Right renal pelvis (tissue), 4 donors: ENCODE measurements at regions not wholly inside any gene's neighbourhood (a gene's known extent, or its start where the extent isn't known, plus 50 kb on each side); places are given as distances from the start of the nearest gene placed in this dataset.
"Not testable (repeated sequence)": the region's sequence is repeated elsewhere in the genome, so short reads cannot be mapped to it uniquely, and the experiment has no call there.

Experiments used
- DNase-seq, 4 donors: peaks; one replicate each; pipeline ENCODE4 v3.0.0-alpha.2; 2013; ENCODE audit warnings: low read depth in 4 of 4, low spot score in 3 of 4, missing footprints in 1 of 4

DNA sequence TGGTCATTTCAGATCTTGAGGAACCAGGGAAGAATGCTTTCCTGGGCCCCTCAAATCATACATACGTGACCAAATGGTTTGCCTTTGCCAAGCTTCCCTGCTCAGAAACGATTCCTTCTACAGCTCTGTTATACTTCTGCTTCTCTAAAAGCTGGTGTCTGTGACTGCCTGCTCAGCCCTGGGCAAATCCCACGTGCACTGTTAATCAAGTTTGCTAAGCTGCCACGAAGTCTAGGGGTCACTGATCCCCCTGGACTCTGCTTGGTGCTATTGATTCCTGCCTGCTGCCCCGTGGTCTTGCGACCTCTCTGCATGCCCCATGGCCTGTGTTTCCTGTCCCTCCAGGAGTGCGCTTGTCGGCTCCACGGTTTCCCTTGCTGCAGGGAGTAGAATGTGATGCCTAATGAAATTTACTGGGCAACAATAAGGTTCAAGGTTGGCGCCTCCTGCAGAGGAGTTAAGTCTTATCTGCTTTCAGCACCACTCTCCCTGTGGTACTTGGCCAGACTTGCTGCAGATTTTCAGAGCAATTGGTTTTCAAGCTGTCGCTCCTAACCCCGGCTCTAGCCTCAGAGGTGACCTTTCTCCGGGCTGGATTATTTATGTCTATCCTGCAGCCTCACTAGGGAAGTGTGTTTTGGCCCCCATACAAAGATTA lies 201.6 kb upstream of the FZD8 start:
- DNase-seq: peak in 2 of 4 donors; percentile 15 to 34

DNA sequence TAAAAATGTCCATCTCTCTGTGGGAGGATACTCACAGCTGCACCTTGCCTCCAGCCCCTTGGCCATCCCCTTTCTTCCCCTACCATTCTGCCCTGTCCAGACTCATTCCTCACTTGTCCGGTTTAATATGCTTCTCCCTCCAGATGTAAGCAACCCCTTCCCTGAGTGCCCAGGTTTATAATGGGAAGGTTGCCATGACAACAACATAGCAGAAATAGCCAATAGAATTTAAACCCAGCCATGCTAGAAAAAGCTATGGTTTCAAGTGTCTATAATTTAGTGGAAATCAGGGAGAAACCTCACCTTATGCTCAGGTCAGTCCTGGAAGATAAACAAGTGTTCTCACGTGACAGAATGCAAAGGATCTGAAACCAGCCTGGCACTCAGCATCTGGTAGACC lies 196.0 kb upstream of the FZD8 start:
- no peak for DNase-seq

DNA sequence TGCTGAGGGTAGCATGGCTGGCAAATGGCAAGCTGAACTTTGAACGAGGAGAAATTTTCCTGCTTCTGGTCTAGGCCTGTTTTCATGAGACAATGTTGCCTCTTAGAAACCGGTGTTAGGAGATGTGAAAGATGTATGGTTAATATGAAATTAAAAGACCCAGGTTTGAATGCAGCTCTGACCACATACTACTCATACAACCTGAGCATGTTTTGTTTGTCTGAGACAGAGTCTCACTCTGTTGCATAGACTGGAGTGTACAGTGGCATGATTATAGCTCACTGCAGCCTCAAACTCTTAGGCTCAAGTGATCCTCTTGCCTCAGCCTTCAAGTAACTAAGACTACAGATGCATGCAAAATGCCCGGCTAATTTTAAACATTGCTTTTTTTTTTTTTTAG lies 193.4 kb upstream of the FZD8 start:
- DNase-seq: no peak

DNA sequence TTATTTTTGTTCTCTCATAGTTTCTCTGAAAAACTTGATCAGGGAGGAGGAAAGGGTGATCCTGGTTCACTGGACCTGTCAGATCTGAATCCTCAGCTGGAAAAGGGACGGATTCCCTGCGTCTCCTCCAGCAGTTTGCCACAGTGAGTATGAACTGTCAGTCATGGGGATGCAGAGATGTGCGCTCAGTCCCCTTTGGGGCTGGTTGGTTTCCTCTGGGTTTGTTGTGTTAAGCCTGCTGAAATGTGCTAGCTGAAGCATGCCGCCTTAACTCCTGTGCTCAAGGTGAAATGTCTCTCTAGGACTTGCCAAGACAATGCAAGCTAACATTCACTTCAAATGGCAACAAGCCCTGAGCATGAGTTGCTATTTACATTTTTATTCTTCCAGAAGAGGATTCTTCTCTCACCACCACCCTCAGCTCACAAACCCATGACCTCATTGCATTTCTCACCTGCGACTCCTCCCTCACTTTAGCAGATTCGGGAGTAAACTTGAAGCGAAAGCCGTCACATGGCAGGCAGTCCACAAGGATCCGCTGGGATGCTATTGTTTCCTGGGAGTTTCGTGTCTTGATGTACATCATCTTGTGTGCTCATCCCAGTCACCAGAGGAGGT lies 192.9 kb upstream of the FZD8 start:
- DNase-seq: no peak

DNA sequence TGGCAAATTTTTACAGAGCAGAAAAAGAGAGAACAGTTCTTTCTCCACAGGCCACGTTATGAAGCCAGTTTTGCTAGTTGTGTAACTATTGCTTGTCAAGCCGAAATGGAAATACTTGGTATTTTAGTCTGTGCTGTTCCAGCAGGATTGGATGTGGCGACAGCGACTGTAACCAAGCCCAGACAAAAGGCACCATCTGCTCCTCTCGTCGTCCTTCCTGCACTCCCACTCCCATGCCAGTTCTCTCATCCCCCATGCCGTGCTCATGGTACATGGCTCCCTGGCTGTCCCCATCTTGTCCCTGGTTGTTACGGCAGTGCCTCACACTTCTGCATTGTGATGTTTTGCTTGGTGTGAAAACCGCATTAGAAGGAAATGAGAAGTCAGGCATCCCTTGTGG lies 185.7 kb upstream of the FZD8 start:
- no peak for DNase-seq

DNA sequence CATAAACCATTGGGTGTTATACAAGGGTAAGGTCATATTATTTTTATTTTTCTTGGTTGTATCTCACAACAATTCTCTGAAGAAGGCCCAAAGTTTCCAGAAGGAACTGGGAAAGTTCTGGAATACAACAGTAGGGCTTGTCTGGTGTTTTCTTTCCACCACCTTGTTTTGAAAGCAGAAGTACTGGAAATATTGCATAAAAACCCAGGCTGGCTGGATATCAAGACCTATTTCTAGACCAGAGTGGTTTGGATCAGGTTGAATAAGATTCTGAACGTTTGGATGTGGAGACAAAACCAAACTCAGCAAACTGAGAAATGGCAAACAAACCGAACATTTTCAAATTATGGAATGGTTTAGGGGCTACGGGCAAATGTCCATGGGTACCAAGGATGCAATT lies 182.6 kb upstream of the FZD8 start:
- DNase-seq: no peak

DNA sequence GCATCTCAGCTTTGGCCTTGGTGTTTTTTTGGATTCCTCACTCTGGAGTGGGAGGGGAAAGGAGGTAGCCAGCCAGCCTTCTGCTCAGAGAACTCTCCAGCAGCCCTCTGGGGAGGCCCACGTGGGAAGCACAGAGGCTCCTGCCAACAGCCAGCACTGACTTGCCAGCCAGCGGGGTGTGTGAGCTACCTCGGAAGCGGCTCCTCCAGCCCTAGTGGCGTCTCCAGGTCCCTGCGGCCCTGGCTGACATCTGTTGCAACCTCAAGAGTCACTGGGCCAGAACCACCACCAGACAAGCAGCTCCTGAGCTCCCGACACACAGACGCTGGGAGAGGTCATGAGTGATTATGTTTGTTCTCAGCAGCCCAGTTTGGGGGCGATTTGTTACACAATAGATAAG lies 180.2 kb upstream of the FZD8 start:
- DNase-seq: peak in 1 of 4 donors; percentile 13

DNA sequence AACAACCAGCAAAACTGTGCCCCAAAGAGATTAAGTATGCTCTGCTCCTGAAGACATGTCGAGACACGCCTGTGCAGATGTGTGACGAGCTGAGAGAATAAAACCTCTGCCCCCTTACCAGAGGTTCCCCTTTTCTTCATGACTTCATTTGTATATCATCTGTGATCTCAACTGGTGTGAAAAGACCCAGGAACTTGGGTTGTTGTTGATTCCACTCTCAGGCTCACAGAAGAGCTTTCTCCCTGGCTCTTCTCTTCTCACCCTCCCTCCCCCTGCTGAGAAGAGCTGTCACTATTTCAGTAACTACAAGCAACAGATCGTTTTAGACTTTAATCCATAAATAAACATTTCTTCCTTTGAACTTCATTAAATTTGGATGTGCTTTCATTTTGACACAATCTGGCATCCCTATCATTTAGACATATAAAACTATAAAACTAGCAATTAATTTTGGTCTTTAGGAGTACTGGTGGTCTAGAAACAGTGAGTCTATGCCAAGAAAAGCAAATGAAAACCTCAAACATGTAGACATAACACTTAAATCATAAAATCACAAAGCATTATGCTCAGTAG lies 179.3 kb upstream of the FZD8 start:
- DNase-seq: peak in 2 of 4 donors; percentile 37 to 51

DNA sequence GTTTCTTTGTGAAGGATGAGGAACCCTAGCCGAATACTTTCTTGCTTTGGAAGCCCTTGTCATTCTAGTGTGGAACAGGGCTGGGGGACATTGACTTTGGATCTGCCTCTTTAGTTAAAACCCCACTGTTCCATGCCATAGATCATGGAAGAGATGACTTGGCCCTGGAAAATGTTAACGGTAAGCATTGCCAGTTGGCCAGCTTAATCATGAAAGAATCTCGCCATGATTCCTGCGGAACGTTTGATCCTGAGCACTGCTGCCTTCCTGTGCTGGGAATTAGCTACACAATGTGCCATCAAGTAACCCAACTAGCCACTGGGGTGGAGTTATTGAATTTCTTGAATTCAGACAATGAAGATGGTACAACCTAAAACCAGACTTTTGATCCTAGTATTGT lies 177.6 kb upstream of the FZD8 start:
- no peak for DNase-seq

DNA sequence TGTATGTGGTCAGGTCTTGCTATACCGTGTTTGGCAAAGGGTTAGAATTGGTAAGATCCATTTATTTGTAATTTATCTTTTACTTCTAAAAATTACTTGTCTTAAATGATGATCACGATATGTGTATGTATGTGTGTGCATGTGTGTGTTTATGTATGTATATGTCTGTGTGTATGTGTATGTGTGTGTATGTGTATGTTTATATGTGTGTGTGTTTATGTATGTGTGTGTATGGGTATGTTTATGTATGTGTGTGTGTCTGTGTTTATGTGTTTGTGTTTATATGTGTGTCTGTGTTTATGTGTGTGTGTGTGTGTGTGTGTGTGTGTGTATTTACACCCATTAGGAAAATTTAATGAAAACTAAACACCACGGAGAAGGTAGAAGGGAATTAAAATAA lies 176.9 kb upstream of the FZD8 start:
- DNase-seq: no peak

DNA sequence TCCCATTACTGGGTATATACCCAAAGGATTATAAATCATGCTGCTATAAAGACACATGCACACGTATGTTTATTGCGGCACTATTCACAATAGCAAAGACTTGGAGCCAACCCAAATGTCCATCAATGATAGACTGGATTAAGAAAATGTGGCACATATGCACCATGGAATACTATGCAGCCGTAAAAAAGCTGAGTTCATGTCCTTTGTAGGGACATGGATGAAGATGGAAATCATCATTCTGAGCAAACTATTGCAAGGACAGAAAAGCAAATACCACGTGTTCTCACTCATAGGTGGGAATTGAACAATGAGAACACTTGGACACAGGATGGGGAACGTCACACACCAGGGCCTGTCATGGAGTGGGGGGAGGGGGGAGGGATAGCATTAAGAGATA lies 175.0 kb upstream of the FZD8 start:
- not testable (repeated sequence) for DNase-seq

DNA sequence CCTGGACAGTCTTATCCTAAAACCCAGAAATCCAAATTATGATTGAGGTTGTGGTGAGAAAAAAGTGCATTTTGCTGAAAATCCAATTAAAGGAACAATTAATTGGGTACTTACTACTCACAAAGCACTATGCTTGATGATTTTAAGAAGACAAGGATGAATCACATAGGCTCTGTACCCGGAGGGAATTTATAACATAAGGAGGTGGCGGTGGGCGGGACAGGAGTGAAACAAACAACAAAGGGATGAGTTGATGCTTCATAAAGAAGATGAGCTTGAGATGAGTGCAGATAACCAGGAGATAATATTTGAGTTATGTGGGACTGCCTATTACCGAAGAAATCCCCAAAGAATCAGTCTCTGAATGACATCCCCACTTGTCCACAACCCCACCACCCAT lies 171.1 kb upstream of the FZD8 start:
- DNase-seq: no peak

DNA sequence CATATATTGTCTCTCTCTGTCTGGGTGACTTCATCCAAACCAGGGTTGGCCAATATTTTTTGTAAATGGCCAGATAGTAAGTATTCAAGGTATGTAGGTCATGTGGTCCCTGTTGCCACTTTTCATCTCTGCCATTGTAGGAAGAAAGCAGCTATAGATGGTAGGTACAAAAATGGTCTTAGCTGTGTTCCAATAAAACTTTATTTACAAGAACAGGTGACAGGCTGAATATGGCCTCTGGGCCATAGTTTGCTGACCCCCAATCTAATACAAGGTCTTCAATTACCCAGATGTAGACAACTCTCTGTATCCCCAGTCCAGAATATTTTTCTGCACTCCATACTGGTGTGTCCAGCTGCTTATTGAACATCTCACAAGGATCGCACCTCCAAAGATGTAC lies 166.2 kb upstream of the FZD8 start:
- DNase-seq: no peak

DNA sequence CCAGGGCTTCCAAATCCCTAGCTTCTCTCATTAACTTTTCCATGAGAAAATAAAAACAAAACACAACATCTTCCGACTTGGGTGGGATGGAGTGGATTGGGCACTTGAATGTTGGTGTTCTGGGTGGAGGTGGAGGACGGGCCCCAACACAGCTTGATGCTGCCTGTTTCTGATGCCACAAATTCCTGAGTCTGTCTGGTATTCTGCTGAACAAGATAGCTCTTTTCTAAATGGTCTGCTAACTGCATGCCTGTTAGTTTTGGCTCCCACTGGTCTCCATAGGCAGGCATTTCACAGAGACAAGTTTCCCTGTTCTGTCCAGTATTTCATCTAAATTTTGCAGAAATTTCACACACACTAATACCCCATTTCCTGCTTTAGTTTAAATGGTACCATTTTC lies 160.9 kb upstream of the FZD8 start:
- DNase-seq: no peak

DNA sequence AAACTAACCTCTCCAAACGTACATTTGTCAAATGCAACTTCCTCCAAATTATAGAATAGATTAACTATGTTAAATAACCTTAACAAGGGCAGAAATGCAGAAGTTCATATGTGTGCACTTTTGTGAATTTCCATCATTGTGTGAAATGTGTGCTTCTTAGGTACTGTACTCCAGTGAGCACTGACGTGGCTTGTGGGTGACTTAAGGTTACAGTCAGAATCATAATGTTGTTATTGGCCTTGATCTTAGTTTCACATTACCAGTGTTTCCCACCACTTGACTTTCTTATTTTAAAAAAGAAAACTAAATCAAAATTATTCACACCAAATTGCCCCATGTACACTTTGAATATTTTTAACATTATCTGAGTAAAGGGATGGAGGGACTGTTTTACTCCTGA lies 155.1 kb upstream of the FZD8 start:
- no peak for DNase-seq

DNA sequence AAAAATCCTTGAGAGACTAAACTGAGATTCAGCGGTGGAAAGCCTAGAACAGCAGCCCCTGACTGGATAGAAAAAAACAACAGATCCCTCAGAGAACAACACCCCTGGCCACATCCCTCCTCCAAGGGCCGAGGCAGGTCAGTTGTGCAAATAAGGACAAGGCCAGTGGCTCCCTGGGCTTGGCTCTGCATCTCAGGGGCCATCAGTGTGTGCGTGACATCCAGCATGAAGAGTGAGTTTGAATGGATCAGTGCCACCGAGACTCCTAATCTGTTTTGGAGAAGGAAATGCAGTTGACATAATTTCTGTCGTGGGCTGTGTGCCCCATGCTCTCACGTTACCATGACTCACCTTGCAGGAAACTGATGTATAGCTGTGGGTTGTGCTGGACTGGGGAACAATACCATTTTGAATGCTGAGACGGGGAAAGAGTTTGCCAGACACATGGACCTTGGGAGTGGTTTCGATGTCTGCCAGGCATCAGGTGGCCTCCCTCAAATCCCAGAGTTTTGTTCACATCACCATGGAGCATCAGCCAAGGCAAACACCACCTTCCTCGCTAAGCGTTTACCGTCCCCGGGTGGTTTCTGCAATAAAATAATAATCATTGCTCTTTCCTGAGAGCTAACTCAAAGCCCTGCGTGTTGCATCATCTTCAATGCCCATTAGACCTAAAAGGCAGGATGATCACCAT lies 153.2 kb upstream of the FZD8 start:
- DNase-seq: no peak

DNA sequence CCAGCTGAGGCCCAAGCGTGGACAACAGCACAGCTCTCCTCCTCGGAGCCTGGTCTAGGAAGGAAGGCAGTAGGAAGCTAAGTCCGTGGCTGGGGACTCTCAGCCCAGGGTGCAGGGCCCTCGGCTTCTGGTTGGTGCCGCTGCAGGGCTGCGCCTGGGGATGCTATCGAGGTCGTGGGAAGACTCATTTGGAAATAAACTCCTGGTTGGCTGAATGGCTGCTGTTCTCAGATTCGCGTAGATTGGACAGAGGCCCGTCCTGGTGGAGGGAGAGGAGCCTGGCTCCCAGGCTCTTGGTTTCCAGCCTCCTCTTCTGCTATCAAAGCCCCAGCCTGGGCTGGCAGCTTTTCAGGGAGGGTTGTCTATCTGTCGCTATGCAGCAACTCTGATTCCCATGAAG lies 152.6 kb upstream of the FZD8 start:
- no peak for DNase-seq

DNA sequence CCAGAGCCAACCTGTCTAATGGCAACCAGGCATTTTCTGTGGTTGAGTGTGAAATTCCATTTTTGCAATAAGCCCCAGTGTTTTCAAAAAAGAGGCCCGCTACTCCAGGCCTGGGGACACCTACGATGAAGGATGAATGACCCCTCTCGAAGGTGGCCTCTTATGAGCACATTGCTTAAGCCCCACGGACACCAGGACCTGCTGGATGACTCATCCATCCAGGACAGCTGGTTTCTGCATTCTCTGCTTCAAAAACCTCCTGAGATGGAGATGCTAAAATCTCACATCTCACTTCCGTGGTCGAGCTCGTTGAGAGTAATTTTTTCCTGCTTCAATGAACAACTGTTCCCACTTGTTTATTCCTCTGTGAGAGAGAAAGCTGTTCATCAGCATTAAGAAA lies 150.2 kb upstream of the FZD8 start:
- no peak for DNase-seq

DNA sequence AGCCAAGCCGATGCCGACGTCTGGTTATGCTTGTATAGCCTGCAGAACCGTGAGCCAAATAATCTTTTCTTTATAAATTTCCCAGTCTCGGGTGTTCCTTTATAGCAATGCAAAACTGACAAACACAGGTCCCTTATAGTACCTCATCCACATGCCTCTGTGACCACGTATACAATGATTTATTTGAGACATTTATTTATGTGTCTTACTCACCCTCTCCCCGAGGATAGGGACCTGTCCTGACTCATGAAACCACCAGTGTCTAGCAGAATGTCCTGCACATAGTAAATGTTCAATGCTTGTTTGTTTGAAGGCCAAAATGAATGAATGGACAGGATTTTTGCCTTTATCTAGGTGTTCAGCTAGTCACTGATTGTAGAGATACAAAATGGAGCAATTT lies 147.9 kb upstream of the FZD8 start:
- no peak for DNase-seq

DNA sequence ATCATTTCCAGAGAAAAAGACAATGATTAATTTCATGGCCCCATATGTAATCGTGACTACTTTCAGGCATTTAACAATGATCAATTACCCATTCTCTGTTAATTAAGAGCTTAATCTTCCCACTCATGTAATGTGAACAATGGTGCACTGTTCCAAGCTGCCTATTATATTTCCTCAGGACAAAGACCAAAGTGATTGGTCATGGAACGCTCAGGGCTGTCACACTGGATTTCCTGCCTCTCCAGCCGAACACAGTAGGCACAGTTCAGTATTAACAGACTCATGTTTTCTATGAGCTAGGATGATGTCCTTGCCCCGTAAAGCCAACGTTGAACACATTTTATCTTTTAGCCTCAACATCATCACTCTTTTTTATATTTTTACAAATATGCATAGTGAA lies 142.7 kb upstream of the FZD8 start:
- no peak for DNase-seq

DNA sequence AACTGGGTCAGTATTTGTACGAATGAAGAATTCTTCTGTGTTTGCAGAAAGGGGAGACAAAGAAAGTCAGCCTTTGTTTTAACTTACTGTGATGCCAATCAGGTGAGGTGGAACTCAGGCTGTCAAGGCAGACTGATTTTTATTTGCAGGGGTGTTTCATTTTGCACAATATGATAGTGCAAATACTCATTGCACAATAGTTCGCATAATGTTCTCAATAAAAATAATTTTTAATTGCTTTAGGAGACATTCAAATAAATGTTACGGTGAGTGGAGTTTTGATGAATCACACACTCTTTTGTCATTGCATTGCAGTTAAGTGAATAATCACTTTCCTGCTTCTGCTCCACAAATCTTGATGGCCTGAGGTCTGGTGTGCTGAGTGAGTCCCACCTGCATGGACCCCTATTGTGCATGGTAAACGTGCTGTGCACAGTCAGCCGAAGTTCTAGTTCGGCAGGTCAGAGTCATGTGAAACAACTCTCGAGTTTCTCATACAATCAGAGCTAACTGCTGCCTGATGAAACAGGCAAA lies 141.3 kb upstream of the FZD8 start:
- no peak for DNase-seq

DNA sequence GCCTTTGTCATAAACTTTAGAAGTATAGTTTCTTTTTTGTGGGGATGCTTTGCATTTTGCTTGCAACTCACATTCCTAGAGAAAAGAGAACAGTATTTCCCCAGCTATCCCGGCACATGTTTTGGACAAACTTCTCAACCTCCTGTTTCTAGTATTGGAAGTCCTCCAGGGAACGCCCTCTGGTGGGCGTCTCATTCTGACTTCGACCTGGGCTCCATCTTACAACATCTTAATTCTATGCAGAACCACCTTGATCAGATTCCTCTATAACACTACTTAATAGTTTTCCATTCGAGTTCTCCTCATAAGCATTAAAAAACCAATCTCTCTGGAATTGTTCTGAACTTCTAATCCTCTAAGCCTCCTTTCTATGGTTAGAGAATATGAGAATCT lies 139.5 kb upstream of the FZD8 start:
- no peak for DNase-seq
